ENCODE measurements at regions not wholly inside any gene's neighbourhood (a gene's known extent, or its start where the extent isn't known, plus 50 kb on each side); places are given as distances from the start of the nearest gene placed in this dataset.

DNA sequence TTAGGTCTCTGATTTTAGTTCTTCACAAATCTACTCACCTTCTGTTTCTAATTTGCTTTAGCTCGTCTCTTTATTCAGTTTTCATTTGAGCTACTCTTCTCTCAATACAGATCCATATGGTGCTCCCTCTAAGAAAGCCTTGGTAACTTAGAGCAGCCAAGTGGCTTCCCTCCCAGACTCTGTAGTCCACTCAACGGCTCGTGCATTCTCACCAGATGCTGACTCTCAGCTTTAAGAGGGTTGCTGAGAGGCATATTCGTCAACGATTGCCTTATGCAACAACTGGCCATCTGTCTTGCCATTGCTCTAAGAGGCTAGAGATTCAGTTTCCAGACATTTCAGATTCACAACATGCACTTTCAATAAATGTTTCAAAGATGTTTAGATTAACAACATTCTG is 785.8 kb upstream of the SLC10A2 start:
- TF ChIP-seq EZH2 (IDR thresholded peaks at IDR 0.05; ENCODE audit: borderline replicate concordance): no peak
- no peak for TF ChIP-seq CTCF (IDR thresholded peaks at IDR 0.05; ENCODE audit: poor library complexity)

All from hepatocyte (in vitro differentiated cells).